ENCODE measurements at regions not wholly inside any gene's neighbourhood (a gene's known extent, or its start where the extent isn't known, plus 50 kb on each side); places are given as distances from the start of the nearest gene placed in this dataset.

DNA sequence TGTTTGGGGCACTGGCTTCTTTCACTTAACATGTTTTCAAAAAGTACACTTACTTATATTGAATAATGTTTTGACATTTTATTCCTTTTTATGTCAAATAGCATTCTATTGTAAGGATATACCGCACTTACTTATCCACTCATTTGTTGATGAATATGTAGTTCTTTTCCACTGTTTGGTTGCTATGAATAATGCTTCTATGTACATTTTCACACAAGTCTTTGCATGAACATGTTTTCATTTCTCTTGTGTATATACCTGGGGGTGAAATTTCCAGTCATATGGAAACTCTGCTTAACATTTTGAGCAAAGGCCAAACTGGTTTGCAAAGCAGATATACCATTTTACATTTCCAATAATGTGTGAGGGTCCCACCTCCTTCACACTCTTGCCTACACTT lies 202.3 kb upstream of the GGTLC1 start:
- intact Hi-C loops (cut with DNase I) = no loop called here
- Histone ChIP-seq H3K4me3 (no peak overlapping the region), H3K27ac (no peak overlapping the region), H3K36me3 (no peaks in the 10 kb centered on the region), H3K27me3 (replicated peaks; ENCODE audit: insufficient read depth) (no peaks in the 10 kb centered on the region), H3K4me1 (replicated peaks) (no peaks in the 10 kb centered on the region), H3K9me3 (no peaks in the 10 kb centered on the region)
- DNase-seq (ENCODE audit: low spot score) = no peak
- WGBS = 95% methylated on average over 1 of the region's 1 CpG
- TF ChIP-seq POLR2A (IDR thresholded peaks at IDR 0.05) = no peak
- TF ChIP-seq CTCF (IDR thresholded peaks at IDR 0.05) = no peak

GRCh38 chr20:24185791-24186190 lies 197.2 kb upstream of the GGTLC1 start:
- no peaks in the 10 kb centered on the region for H3K27me3 ChIP-seq (replicated peaks; ENCODE audit: insufficient read depth)
- DNase-seq (ENCODE audit: low spot score) = no peak
- intact Hi-C loops (cut with DNase I) = loop anchor here (10.0 kb wide), 1 partner anchor 59 kb away; no protein-coding TSS in a partner anchor
- H3K4me3 ChIP-seq = no peak overlapping the region
- TF ChIP-seq POLR2AphosphoS5 (IDR thresholded peaks at IDR 0.05) = no peak
- TF ChIP-seq CTCF (IDR thresholded peaks at IDR 0.05) = no peak
- no peak for TF ChIP-seq POLR2A (IDR thresholded peaks at IDR 0.05)
- H3K4me1 ChIP-seq (replicated peaks) = no peaks in the 10 kb centered on the region
- no peaks in the 10 kb centered on the region for H3K36me3 ChIP-seq
- no peaks in the 10 kb centered on the region for H3K9me3 ChIP-seq
- H3K27ac ChIP-seq = no peak overlapping the region

GRCh38 chr20:24181151-24181550 lies 192.6 kb upstream of the GGTLC1 start:
- DNase-seq (ENCODE audit: low spot score) = no peak
- intact Hi-C loops (cut with DNase I) = loop anchor here (10.0 kb wide), 1 partner anchor 64 kb away; no protein-coding TSS in a partner anchor
- no peaks in the 10 kb centered on the region for H3K36me3 ChIP-seq
- no peaks in the 10 kb centered on the region for H3K9me3 ChIP-seq
- H3K27me3 ChIP-seq (replicated peaks; ENCODE audit: insufficient read depth) = no peaks in the 10 kb centered on the region
- no peak overlapping the region for H3K4me3 ChIP-seq
- H3K27ac ChIP-seq = no peak overlapping the region
- H3K4me1 ChIP-seq (replicated peaks) = no peaks in the 10 kb centered on the region
- no peak for TF ChIP-seq POLR2A (IDR thresholded peaks at IDR 0.05)
- no peak for TF ChIP-seq CTCF (IDR thresholded peaks at IDR 0.05)
- TF ChIP-seq POLR2AphosphoS5 (IDR thresholded peaks at IDR 0.05) = no peak

- 100% methylated on average over 1 of the region's 1 CpG for WGBS
- intact Hi-C loops (cut with DNase I) = no loop called here
- H3K4me3 ChIP-seq = no peak overlapping the region
- no peaks in the 10 kb centered on the region for H3K4me1 ChIP-seq (replicated peaks)
- H3K36me3 ChIP-seq = no peaks in the 10 kb centered on the region
- DNase-seq (ENCODE audit: low spot score) = no peak
- TF ChIP-seq POLR2A (IDR thresholded peaks at IDR 0.05) (no peak), CTCF (IDR thresholded peaks at IDR 0.05) (no peak), POLR2AphosphoS5 (IDR thresholded peaks at IDR 0.05) (no peak)
- no peaks in the 10 kb centered on the region for H3K27me3 ChIP-seq (replicated peaks; ENCODE audit: insufficient read depth)
- no peaks in the 10 kb centered on the region for H3K9me3 ChIP-seq
- H3K27ac ChIP-seq = no peak overlapping the region
Observed at GRCh38 chr20:24169256-24169655, 180.7 kb upstream of the GGTLC1 start.

DNA sequence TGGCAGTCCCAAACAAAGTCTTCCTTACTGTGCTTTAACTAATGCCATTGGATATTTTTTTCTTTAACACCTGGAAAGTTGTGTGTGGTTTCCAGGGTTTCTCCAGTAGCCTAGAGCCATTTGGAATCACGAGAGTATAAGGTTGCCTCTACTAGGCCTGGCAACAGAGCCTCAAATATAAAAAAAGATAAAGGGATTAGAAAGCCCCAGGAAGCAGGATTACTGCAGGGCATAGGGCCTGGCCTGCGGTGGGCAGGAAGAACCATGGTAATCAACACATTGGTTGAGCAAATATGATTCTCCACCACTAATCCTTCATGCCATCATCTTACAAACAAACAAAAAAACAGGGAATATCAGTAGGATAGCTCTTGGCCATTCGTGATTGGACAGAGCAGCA lies 177.8 kb upstream of the GGTLC1 start:
- DNase-seq (ENCODE audit: low spot score) = no peak
- Histone ChIP-seq H3K4me1 (replicated peaks) (no peaks in the 10 kb centered on the region), H3K27me3 (replicated peaks; ENCODE audit: insufficient read depth) (no peaks in the 10 kb centered on the region), H3K27ac (peak overlapping the region in 1 of 2 donors; percentile 17), H3K9me3 (no peaks in the 10 kb centered on the region), H3K36me3 (no peaks in the 10 kb centered on the region), H3K4me3 (no peak overlapping the region)
- WGBS = 75% methylated on average over 3 of the region's 3 CpGs
- TF ChIP-seq CTCF (IDR thresholded peaks at IDR 0.05) (no peak), POLR2A (IDR thresholded peaks at IDR 0.05) (no peak), POLR2AphosphoS5 (IDR thresholded peaks at IDR 0.05) (no peak)
- intact Hi-C loops (cut with DNase I) = no loop called here

All from prostate gland (tissue), 2 donors.